Lower lobe of right lung (tissue), 2 donors: ENCODE measurements at regions not wholly inside any gene's neighbourhood (a gene's known extent, or its start where the extent isn't known, plus 50 kb on each side); places are given as distances from the start of the nearest gene placed in this dataset.
A peak's percentile ranks its signal among the peaks of the same experiment; 100 is the strongest.

ENCODE experiments used
- ATAC-seq, 2 donors: fragments of 200-7000 bp; cut with Tn5 transposase; one replicate each; pipeline ENCODE4 v1.9.1; 2020 to 2022; ENCODE audit warnings: mild to moderate bottlenecking in 2 of 2, moderate library complexity in 2 of 2
- DNase-seq: peaks from one replicate; pipeline ENCODE4 v3.0.0-alpha.2; 2020
- H3K27ac ChIP-seq: fragments of 200-600 bp; one replicate; pipeline ENCODE4 v1.8.0; 2022
- H3K27me3 ChIP-seq: fragments of 200-600 bp; one replicate; pipeline ENCODE4 v1.8.0; 2022; ENCODE audit warnings: low read depth
- H3K36me3 ChIP-seq: fragments of 200-600 bp; one replicate; pipeline ENCODE4 v1.8.0; 2022; ENCODE audit warnings: mild to moderate bottlenecking
- H3K4me1 ChIP-seq: fragments of 200-600 bp; one replicate; pipeline ENCODE4 v1.8.0; 2022
- H3K4me3 ChIP-seq: fragments of 200-600 bp; one replicate; pipeline ENCODE4 v1.8.0; 2022; ENCODE audit warnings: mild to moderate bottlenecking
- H3K9me3 ChIP-seq: fragments of 200-600 bp; one replicate; pipeline ENCODE4 v1.8.0; 2022
- intact Hi-C: fragments of 100-400 bp; cut with DNase I; formaldehyde crosslinking; loops from one replicate; pipeline ENCODE4 v1.11.0; 2022
- TF ChIP-seq, protein P1 (sequence below): fragments of 200-600 bp; IDR thresholded peaks from one replicate; pipeline ENCODE4 v1.8.0; 2022; ENCODE audit warnings: antibody characterized with exemption, mild to moderate bottlenecking
- donor health status: DM: no; HTN: yes; CAD: no; lungs with severe emphysema.

DNA sequence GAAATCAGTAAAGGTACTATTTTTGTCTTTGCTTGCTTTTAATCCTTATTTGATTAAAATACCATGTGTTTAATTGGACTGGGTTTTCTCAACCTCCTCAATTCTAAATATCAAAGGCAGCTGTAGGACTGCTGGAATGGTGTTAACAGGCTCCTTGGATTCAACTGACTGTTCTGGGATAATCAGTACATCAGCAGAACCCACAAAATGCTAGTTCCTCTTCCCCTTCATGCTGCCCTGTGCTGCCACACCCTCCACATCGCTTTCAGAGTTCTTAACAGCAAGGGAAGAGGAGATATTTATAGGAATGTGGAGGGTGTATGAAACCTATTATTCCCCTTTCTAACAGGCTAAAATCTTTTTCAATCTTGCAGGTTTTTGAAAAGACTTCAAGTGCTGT lies 82.4 kb downstream of the KCTD12 start:
- Histone ChIP-seq H3K4me3 (no peak overlapping the region), H3K9me3 (no peaks in the 10 kb centered on the region), H3K4me1 (peaks cover 10% of the 10 kb centered on the region), H3K27ac (no peak overlapping the region), H3K27me3 (no peaks in the 10 kb centered on the region), H3K36me3 (no peaks in the 10 kb centered on the region)
- ATAC-seq (peak in 1 of 2 donors; percentile 51), DNase-seq (no peak)
- intact Hi-C loops: no loop called here
- TF ChIP-seq, protein P1, sequence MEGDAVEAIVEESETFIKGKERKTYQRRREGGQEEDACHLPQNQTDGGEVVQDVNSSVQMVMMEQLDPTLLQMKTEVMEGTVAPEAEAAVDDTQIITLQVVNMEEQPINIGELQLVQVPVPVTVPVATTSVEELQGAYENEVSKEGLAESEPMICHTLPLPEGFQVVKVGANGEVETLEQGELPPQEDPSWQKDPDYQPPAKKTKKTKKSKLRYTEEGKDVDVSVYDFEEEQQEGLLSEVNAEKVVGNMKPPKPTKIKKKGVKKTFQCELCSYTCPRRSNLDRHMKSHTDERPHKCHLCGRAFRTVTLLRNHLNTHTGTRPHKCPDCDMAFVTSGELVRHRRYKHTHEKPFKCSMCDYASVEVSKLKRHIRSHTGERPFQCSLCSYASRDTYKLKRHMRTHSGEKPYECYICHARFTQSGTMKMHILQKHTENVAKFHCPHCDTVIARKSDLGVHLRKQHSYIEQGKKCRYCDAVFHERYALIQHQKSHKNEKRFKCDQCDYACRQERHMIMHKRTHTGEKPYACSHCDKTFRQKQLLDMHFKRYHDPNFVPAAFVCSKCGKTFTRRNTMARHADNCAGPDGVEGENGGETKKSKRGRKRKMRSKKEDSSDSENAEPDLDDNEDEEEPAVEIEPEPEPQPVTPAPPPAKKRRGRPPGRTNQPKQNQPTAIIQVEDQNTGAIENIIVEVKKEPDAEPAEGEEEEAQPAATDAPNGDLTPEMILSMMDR: no peak

DNA sequence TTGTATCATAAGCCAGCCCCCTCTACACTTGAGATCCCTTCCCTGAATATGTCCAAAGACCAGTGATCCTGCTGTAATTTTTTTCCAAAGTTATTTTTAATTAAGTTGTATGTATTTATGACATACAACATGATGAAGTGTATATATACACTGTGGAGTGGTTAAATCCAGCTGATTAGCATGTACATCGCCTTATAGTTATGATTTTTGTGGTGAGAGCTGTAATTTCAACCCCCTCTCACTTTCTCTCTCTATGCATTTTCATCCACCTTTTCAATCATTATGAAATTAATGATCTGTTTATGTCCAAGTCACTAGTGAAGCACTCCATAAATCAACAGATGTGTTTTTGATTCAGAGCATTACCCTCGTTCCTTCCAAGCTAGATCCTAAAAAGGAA lies 85.3 kb downstream of the KCTD12 start:
- no peaks in the 10 kb centered on the region for H3K36me3 ChIP-seq
- no peak overlapping the region for H3K4me3 ChIP-seq
- intact Hi-C loops: no loop called here
- DNase-seq: no peak
- no peak overlapping the region for H3K27ac ChIP-seq
- H3K9me3 ChIP-seq: no peaks in the 10 kb centered on the region
- no peak for ATAC-seq
- TF ChIP-seq, protein P1: no peak
- H3K4me1 ChIP-seq: peaks cover 10% of the 10 kb centered on the region
- no peaks in the 10 kb centered on the region for H3K27me3 ChIP-seq

DNA sequence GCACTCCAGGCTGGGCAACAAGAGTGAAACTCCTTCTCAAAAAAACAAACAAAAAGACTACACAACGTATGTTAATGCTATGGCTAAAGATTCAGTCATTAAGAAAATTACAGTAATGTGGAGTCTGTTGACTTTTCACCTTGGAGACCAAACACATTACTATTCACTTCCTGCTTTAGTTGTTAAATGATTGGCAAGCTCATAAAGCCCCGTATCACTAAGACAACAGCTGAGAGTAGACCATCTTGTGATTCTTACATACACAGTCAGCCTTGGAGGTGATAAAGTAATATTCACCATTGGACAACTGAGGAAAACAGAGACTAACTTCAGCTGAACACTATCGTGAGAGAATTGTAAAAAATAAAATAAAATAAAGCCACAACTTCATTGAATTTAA lies 86.5 kb downstream of the KCTD12 start:
- DNase-seq (no peak), ATAC-seq (peak; percentile 80 to 88)
- H3K27ac ChIP-seq: peak overlapping the region; percentile 26
- no peak overlapping the region for H3K4me3 ChIP-seq
- intact Hi-C loops: no loop called here
- H3K36me3 ChIP-seq: no peaks in the 10 kb centered on the region
- TF ChIP-seq, protein P1: no peak
- H3K27me3 ChIP-seq: no peaks in the 10 kb centered on the region
- H3K4me1 ChIP-seq: peaks cover 10% of the 10 kb centered on the region
- no peaks in the 10 kb centered on the region for H3K9me3 ChIP-seq

DNA sequence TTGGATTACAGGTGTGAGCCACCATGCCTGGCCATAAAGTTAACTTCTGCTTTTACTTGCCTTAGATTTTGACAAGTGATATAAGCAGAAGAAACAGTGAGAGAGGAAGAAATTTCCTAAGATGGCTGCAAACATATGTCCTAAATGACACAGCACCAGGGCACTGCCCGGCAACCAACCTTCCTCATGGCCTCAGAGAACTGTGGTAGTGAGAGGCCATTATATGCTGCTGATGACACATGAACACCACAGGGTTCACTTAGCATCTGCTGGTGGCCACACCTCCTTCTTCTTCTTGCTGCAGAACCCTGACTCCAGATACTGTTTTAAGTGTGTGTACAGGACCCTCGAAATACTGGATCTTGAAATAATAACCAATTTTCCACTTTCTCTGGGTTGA lies 88.2 kb downstream of the KCTD12 start:
- DNase-seq (peak; percentile 62), ATAC-seq (peak in 1 of 2 donors; percentile 73)
- H3K27me3 ChIP-seq: no peaks in the 10 kb centered on the region
- H3K27ac ChIP-seq: no peak overlapping the region
- H3K9me3 ChIP-seq: no peaks in the 10 kb centered on the region
- peaks cover 7% of the 10 kb centered on the region for H3K4me1 ChIP-seq
- intact Hi-C loops: no loop called here
- H3K36me3 ChIP-seq: no peaks in the 10 kb centered on the region
- TF ChIP-seq, protein P1: no peak
- H3K4me3 ChIP-seq: no peak overlapping the region

DNA sequence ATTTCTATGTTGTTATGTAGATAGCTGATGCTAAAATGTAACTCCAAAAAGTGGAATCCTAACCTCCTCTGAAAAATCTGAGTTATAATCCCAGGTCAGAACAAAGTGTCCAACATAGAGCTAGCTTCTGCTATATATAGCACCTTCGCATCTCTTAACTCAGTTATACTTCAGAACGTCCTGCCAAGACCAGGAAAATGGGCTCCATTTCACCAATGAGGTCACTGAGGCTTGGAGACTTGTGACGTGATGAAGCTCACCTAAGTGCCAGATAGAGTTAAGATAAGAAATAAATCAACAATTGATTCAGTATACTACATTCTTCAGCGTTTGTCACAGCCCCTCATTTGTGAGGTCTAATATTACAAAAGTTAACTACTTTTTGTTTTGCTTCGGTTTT lies 88.8 kb downstream of the KCTD12 start:
- ATAC-seq (no peak), DNase-seq (no peak)
- Histone ChIP-seq H3K36me3 (no peaks in the 10 kb centered on the region), H3K27ac (no peak overlapping the region), H3K27me3 (no peaks in the 10 kb centered on the region), H3K4me3 (no peak overlapping the region), H3K9me3 (no peaks in the 10 kb centered on the region), H3K4me1 (peaks cover 13% of the 10 kb centered on the region)
- TF ChIP-seq, protein P1: no peak
- intact Hi-C loops: no loop called here

DNA sequence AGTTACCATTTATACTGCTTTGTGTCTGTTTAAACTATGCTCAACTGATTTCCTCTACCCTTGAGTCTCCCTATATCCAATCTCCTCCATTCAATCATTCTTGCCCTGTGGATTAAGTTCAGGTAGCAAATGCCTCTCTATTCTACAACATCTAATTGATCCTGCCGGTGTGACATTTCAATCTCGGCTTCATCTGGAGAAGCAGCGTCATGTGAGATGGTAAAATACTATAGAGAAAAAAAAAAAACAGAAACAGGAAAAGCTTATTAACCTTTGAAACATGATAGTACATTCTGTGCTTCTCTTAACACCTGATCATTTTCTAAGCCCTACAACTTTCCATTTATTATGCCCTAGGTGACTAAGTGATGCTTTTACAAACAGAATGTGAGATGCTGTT lies 89.4 kb downstream of the KCTD12 start:
- no peak overlapping the region for H3K4me3 ChIP-seq
- TF ChIP-seq, protein P1: no peak
- H3K36me3 ChIP-seq: no peaks in the 10 kb centered on the region
- no peak for DNase-seq
- H3K4me1 ChIP-seq: peaks cover 15% of the 10 kb centered on the region
- intact Hi-C loops: no loop called here
- H3K27ac ChIP-seq: no peak overlapping the region
- no peaks in the 10 kb centered on the region for H3K27me3 ChIP-seq
- H3K9me3 ChIP-seq: no peaks in the 10 kb centered on the region
- ATAC-seq: no peak
